ENCODE measurements at regions not wholly inside any gene's neighbourhood (a gene's known extent, or its start where the extent isn't known, plus 50 kb on each side); places are given as distances from the start of the nearest gene placed in this dataset.

DNA sequence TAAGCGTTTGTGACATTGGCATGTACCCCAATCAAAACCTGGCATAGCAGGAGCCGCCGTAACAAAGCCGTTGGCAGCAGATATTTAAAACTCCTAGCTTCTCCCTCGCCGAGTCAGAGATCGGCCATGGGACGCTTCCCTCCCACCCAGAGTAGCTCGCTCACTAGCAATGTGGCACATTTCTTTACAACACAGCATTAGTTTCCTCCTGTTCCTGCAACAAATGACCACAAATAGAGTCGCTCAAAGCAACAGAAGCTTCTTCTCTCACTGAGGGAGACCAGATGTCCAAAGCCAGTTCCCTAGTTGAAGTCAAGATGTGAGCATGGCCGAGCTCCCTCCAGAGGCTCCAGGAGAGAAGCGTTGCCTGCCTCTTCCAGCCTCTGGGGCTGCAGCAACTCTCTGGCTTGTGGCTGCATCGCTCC lies 106.7 kb downstream of the RBFOX3 start:
- CTCF ChIA-PET = no interaction called here
- Mint-ChIP-seq H3K4me1 (no peaks in the 10 kb centered on the region), H3K36me3 (ENCODE audit: low read depth) (no peaks in the 10 kb centered on the region), H3K27me3 (peaks cover 2% of the 10 kb centered on the region), H3K4me3 (no peak overlapping the region), H3K27ac (no peak overlapping the region), H3K9me3 (ENCODE audit: low read depth) (no peaks in the 10 kb centered on the region)
- POLR2A ChIA-PET = no interaction called here
- ATAC-seq (no peak), DNase-seq (no peak)
- intact Hi-C loops (cut with DNase I, micrococcal nuclease) = no loop called here

DNA sequence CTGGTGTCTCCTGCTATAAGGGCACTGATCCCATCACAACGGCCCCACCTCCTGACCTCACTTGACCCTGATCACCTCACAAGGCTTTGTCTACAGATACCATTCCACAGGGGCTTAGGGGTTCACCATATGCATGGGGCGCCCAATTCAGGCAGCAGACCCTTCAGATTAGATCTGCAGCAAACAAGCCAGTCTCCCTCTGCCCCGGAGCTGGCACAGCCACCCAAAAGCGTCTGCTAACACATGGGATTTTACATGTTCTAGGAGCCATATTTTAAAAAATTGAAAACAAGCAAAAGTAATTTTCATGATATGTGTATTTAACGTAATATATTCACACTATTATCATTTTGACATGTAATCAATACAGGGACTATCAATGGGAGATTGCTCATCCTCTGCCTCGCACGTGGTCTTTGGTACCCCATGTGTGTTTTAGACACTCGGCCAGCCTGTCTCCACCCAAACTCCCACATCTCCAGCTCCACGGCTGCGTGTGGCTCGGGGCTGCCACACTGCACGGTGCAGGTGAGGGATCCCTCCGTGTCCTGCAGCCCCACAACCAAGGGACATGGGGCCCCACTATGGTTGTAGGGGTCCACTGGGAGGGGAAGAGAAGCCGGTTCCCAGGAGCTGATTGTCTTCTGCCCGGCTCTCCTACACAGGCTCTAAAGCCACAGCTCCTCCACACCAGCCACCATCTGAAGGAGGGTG lies 107.6 kb downstream of the RBFOX3 start:
- no peaks in the 10 kb centered on the region for H3K36me3 Mint-ChIP-seq (ENCODE audit: low read depth)
- ATAC-seq = no peak
- no peak for DNase-seq
- no peak overlapping the region for H3K4me3 Mint-ChIP-seq
- H3K9me3 Mint-ChIP-seq (ENCODE audit: low read depth) = no peaks in the 10 kb centered on the region
- POLR2A ChIA-PET = no interaction called here
- no peaks in the 10 kb centered on the region for H3K4me1 Mint-ChIP-seq
- CTCF ChIA-PET = no interaction called here
- peaks cover 2% of the 10 kb centered on the region for H3K27me3 Mint-ChIP-seq
- no peak overlapping the region for H3K27ac Mint-ChIP-seq
- intact Hi-C loops (cut with DNase I, micrococcal nuclease) = no loop called here

GRCh38 chr17:79501910-79502309 lies 108.9 kb downstream of the RBFOX3 start:
- ChIA-PET POLR2A (no interaction called here), CTCF (no interaction called here)
- Mint-ChIP-seq H3K9me3 (ENCODE audit: low read depth) (no peaks in the 10 kb centered on the region), H3K36me3 (ENCODE audit: low read depth) (no peaks in the 10 kb centered on the region), H3K4me3 (no peak overlapping the region), H3K4me1 (no peaks in the 10 kb centered on the region), H3K27ac (no peak overlapping the region), H3K27me3 (peaks cover 2% of the 10 kb centered on the region)
- DNase-seq (no peak), ATAC-seq (no peak)
- intact Hi-C loops (cut with DNase I, micrococcal nuclease) = no loop called here

DNA sequence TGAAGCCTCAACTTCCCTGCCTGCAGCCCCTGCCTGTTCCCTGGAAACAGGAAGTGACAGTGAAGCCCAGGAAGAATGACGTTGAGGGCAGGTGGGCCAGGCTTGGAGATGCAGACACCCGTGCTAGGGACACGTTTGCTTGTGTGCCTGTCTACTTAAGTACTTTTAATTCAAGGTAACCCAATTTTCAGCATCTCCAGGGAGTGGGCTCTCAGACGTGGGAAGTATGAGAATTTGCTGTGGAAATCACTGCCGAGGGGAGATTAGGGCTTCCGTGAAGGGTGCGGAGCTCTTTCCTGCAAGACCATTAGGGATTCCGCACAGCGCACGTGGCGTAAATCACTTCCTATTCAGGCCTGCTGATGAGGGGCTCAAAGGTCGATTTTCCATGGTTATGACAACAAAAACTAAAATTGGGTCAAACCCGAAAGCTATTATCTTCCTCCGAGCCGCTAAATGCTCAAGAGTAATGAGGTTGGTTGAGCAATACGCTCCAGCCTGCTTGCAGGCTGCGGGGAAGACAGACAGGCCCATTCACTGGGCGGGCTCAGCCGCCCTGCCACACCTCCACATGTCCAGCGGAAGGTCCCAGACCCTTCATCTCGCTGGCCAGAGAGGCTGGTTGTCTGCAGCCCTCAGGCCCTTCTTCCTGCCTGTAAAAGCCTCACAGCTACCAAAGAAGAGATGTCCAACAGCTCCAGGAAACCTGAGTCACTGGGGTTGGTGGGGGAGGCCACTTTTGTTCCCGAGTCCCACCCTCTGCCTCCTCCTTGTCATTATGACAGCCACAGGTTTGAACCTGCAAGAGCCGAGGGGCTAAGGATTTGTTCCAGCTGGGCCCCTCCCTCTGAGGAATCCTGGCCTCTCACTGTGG lies 109.9 kb downstream of the RBFOX3 start:
- POLR2A ChIA-PET = no interaction called here
- peaks cover 2% of the 10 kb centered on the region for H3K27me3 Mint-ChIP-seq
- DNase-seq = no peak
- no peaks in the 10 kb centered on the region for H3K4me1 Mint-ChIP-seq
- ATAC-seq = no peak
- H3K9me3 Mint-ChIP-seq (ENCODE audit: low read depth) = no peaks in the 10 kb centered on the region
- CTCF ChIA-PET = no interaction called here
- no peak overlapping the region for H3K27ac Mint-ChIP-seq
- intact Hi-C loops (cut with DNase I, micrococcal nuclease) = no loop called here
- H3K36me3 Mint-ChIP-seq (ENCODE audit: low read depth) = no peaks in the 10 kb centered on the region
- H3K4me3 Mint-ChIP-seq = no peak overlapping the region

- Mint-ChIP-seq H3K27me3 (peaks cover 2% of the 10 kb centered on the region), H3K27ac (no peak overlapping the region), H3K9me3 (ENCODE audit: low read depth) (no peaks in the 10 kb centered on the region), H3K36me3 (ENCODE audit: low read depth) (no peaks in the 10 kb centered on the region), H3K4me3 (no peak overlapping the region), H3K4me1 (no peaks in the 10 kb centered on the region)
- intact Hi-C loops (cut with DNase I, micrococcal nuclease) = no loop called here
- ATAC-seq (no peak), DNase-seq (no peak)
- ChIA-PET CTCF (no interaction called here), POLR2A (no interaction called here)
Measured at GRCh38 chr17:79498854-79499253, 112.0 kb downstream of the RBFOX3 start.

- no peaks in the 10 kb centered on the region for H3K4me1 Mint-ChIP-seq
- ATAC-seq = no peak
- CTCF ChIA-PET = no interaction called here
Measured at GRCh38 chr17:79497777-79498348, 113.0 kb downstream of the RBFOX3 start.

DNA sequence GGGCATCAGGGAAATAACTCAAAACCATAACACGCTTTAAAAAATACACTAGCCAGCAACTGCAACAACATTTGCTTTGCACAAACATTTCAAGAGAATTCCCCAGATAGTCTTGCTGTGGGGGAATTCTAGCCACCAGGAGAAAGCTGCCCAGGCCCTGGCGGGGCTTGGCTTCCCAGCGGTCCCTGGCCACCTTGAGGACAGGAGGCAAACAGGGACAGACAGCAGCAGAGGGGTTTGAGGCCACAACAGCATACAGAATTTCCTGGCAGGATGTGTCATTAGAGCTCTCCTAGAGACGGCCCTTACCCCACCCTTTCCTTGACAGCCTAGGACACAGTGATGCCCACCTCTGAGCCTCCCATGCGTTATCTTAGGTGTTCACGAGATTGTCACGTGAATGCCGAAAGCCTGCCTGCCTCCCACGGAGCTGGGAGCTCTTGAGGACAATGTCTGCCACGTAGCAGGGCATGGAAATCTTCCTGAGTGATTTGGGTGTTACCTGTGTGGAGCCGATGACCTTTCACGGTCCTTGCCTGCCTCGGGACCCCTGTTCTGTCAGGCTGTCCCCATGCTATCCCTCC lies 114.3 kb downstream of the RBFOX3 start:
- ATAC-seq (no peak), DNase-seq (no peak)
- CTCF ChIA-PET = no interaction called here
- POLR2A ChIA-PET = no interaction called here
- intact Hi-C loops (cut with DNase I, micrococcal nuclease) = no loop called here
- no peaks in the 10 kb centered on the region for H3K4me1 Mint-ChIP-seq
- H3K27ac Mint-ChIP-seq = no peak overlapping the region
- H3K36me3 Mint-ChIP-seq (ENCODE audit: low read depth) = no peaks in the 10 kb centered on the region
- no peak overlapping the region for H3K4me3 Mint-ChIP-seq
- peaks cover 2% of the 10 kb centered on the region for H3K9me3 Mint-ChIP-seq (ENCODE audit: low read depth)
- peaks cover under 1% of the 10 kb centered on the region for H3K27me3 Mint-ChIP-seq

More at GRCh38 chr17:79497777-79498348, 113.0 kb downstream of the RBFOX3 start:
- no peak overlapping the region for H3K4me3 Mint-ChIP-seq
- no peak for DNase-seq
- POLR2A ChIA-PET = no interaction called here
- no peaks in the 10 kb centered on the region for H3K36me3 Mint-ChIP-seq (ENCODE audit: low read depth)
- intact Hi-C loops (cut with DNase I, micrococcal nuclease) = no loop called here
- peaks cover 2% of the 10 kb centered on the region for H3K27me3 Mint-ChIP-seq
- no peak overlapping the region for H3K27ac Mint-ChIP-seq
- H3K9me3 Mint-ChIP-seq (ENCODE audit: low read depth) = no peaks in the 10 kb centered on the region

DNA sequence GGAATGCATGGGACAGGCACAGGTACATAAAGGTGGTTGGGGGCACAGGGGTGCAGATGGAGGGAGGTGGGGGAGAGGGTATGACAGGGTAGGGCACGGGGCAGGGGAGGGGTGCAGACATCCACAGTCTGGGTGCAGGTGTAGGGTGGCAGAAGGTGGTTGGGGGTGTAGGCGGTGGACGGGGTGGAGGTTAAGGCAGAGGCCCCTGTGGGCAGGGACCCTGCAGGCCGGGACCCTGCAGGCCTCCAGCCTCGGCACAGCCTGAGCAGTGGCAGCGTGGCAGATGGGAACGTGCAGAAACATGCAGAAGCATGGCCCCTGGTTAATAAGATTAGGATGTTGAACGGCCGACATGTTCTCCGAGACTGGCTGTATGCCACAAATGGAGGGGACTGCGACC lies 115.2 kb downstream of the RBFOX3 start:
- no peak overlapping the region for H3K4me3 Mint-ChIP-seq
- peaks cover 2% of the 10 kb centered on the region for H3K9me3 Mint-ChIP-seq (ENCODE audit: low read depth)
- CTCF ChIA-PET = no interaction called here
- DNase-seq (no peak), ATAC-seq (no peak)
- H3K27me3 Mint-ChIP-seq = no peaks in the 10 kb centered on the region
- H3K36me3 Mint-ChIP-seq (ENCODE audit: low read depth) = no peaks in the 10 kb centered on the region
- H3K27ac Mint-ChIP-seq = no peak overlapping the region
- POLR2A ChIA-PET = no interaction called here
- no peaks in the 10 kb centered on the region for H3K4me1 Mint-ChIP-seq
- intact Hi-C loops (cut with DNase I, micrococcal nuclease) = no loop called here

GRCh38 chr17:79491006-79491405 lies 119.8 kb downstream of the RBFOX3 start:
- no peaks in the 10 kb centered on the region for H3K36me3 Mint-ChIP-seq (ENCODE audit: low read depth)
- H3K4me1 Mint-ChIP-seq = no peaks in the 10 kb centered on the region
- ATAC-seq = no peak
- peaks cover 10% of the 10 kb centered on the region for H3K27me3 Mint-ChIP-seq
- H3K4me3 Mint-ChIP-seq = no peak overlapping the region
- H3K9me3 Mint-ChIP-seq (ENCODE audit: low read depth) = peaks cover 2% of the 10 kb centered on the region
- ChIA-PET CTCF (no interaction called here), POLR2A (no interaction called here)
- no peak for DNase-seq
- intact Hi-C loops (cut with DNase I, micrococcal nuclease) = no loop called here
- no peak overlapping the region for H3K27ac Mint-ChIP-seq

DNA sequence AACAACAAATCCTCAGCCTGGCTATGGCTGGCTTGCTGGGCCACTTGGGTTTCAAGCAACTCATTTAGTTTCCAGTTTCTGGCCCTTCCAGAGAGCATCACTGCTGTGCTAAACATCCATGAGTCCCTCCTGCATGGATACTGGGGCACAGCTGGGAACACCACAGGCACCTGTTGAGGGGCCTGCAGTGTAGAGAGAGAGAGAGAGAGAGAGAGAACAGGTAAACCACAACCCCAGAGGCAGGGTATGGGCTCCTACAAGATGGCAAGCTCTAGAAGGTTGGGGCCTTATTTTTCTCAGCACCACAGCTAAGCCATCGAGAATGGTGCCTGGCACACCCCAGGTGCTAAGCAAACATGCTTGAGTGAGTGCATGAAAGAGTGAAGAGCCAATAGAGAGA lies 120.3 kb downstream of the RBFOX3 start:
- CTCF ChIA-PET = no interaction called here
- POLR2A ChIA-PET = no interaction called here
- peaks cover 2% of the 10 kb centered on the region for H3K9me3 Mint-ChIP-seq (ENCODE audit: low read depth)
- H3K4me3 Mint-ChIP-seq = no peak overlapping the region
- ATAC-seq = no peak
- no peak overlapping the region for H3K27ac Mint-ChIP-seq
- H3K27me3 Mint-ChIP-seq = peaks cover 10% of the 10 kb centered on the region
- no peaks in the 10 kb centered on the region for H3K4me1 Mint-ChIP-seq
- DNase-seq = no peak
- intact Hi-C loops (cut with DNase I, micrococcal nuclease) = no loop called here
- no peaks in the 10 kb centered on the region for H3K36me3 Mint-ChIP-seq (ENCODE audit: low read depth)

DNA sequence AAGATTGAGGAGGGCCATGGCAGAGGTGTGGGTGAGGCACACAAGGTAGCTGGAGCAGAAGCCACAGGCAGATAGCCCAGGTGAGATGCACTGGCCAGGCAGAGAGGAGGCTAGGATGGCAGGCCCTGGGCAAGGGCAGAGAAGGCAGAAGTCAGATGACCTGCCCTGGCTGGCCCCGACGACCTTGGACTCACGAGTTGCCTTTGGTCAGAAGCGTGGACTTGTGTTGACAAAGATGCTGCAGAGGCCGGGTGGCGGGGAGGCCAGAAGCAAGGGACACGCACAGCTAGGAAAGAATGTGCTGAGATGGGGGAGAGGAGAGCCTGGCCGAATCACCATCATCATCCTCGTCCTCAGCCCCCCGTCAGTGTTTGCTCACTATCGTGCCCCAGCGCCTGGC lies 123.7 kb downstream of the RBFOX3 start:
- Mint-ChIP-seq H3K27ac (no peak overlapping the region), H3K4me3 (no peak overlapping the region), H3K36me3 (ENCODE audit: low read depth) (no peaks in the 10 kb centered on the region), H3K4me1 (no peaks in the 10 kb centered on the region), H3K27me3 (peaks cover 32% of the 10 kb centered on the region), H3K9me3 (ENCODE audit: low read depth) (no peaks in the 10 kb centered on the region)
- ATAC-seq (no peak), DNase-seq (no peak)
- ChIA-PET CTCF (no interaction called here), POLR2A (no interaction called here)
- intact Hi-C loops (cut with DNase I, micrococcal nuclease) = no loop called here

GRCh38 chr17:79485991-79486390 lies 124.9 kb downstream of the RBFOX3 start:
- CTCF ChIA-PET = no interaction called here
- no peaks in the 10 kb centered on the region for H3K36me3 Mint-ChIP-seq (ENCODE audit: low read depth)
- no peak overlapping the region for H3K4me3 Mint-ChIP-seq
- POLR2A ChIA-PET = no interaction called here
- intact Hi-C loops (cut with DNase I, micrococcal nuclease) = no loop called here
- no peak for DNase-seq
- no peaks in the 10 kb centered on the region for H3K9me3 Mint-ChIP-seq (ENCODE audit: low read depth)
- peaks cover 33% of the 10 kb centered on the region for H3K27me3 Mint-ChIP-seq
- no peaks in the 10 kb centered on the region for H3K4me1 Mint-ChIP-seq
- no peak for ATAC-seq
- H3K27ac Mint-ChIP-seq = no peak overlapping the region
